OCI-LY7 (cell line): ENCODE measurements at regions not wholly inside any gene's neighbourhood (a gene's known extent, or its start where the extent isn't known, plus 50 kb on each side); places are given as distances from the start of the nearest gene placed in this dataset.

Experiments
- BruUV-seq: library from RNA; stranded (reverse); fragments of 400-500 nt; replicated peaks from 2 replicates; lab custom pipeline; 2021; lab: Mats Ljungman, UMichigan
- CTCF ChIA-PET: fragments of 300-600 bp; sonication (Branson Sonifier 250); formaldehyde crosslinking; loops from one replicate; lab custom pipeline; 2022; ENCODE audit warnings: antibody characterized with exemption; ENCODE audit not compliant: unreplicated experiment; lab: Charles Lee
- POLR2A ChIA-PET: fragments of 300-600 bp; sonication (Branson Sonifier 250); formaldehyde crosslinking; loops from one replicate; lab custom pipeline; 2022; ENCODE audit warnings: antibody characterized with exemption; lab: Charles Lee
- DNase-seq: peaks from one replicate; pipeline ENCODE4 v3.0.0-alpha.2; 2015; ENCODE audit warnings: low spot score
- H2AFZ ChIP-seq: fragments of 200-600 bp; sonication (generic), shearing (Covaris generic); 2 replicates; pipeline ENCODE4 v1.6.1; 2014; ENCODE audit warnings: mild to moderate bottlenecking, antibody characterized with exemption, low read length, moderate library complexity
- H3K27ac ChIP-seq: fragments of 200-600 bp; sonication (generic); 2 replicates; pipeline ENCODE4 v1.5.1; 2014; ENCODE audit warnings: mixed run types, low read depth, mild to moderate bottlenecking, moderate library complexity, low read length, inconsistent platforms; ENCODE audit not compliant: poor library complexity, severe bottlenecking
- H3K36me3 ChIP-seq: fragments of 200-600 bp; sonication (generic); 2 replicates; pipeline ENCODE4 v1.6.1; 2014; ENCODE audit warnings: mild to moderate bottlenecking, antibody characterized with exemption, low read length, moderate library complexity, mixed read lengths; ENCODE audit not compliant: insufficient read depth
- H3K4me1 ChIP-seq: fragments of 200-600 bp; sonication (generic); 2 replicates; pipeline ENCODE4 v1.5.1; 2014; ENCODE audit warnings: mild to moderate bottlenecking, low read length; ENCODE audit not compliant: insufficient read depth, poor library complexity, severe bottlenecking
- H3K4me2 ChIP-seq: fragments of 200-600 bp; sonication (generic); 2 replicates; pipeline ENCODE4 v1.6.1; 2014; ENCODE audit warnings: mild to moderate bottlenecking, low read length
- H3K4me3 ChIP-seq: fragments of 200-600 bp; sonication (generic); 2 replicates; pipeline ENCODE4 v1.5.1; 2014; ENCODE audit warnings: mild to moderate bottlenecking, low read depth, low read length; ENCODE audit not compliant: poor library complexity, severe bottlenecking
- H3K79me2 ChIP-seq: fragments of 200-600 bp; sonication (generic); 2 replicates; pipeline ENCODE4 v1.6.1; 2016; ENCODE audit warnings: low read depth, mild to moderate bottlenecking, low read length, moderate library complexity, mixed read lengths; ENCODE audit not compliant: insufficient read depth
- H3K9me2 ChIP-seq: fragments of 200-600 bp; sonication (generic); 2 replicates; pipeline ENCODE4 v1.6.1; 2016; ENCODE audit warnings: mild to moderate bottlenecking, low read length, mixed read lengths; ENCODE audit not compliant: insufficient read depth
- H3K9me3 ChIP-seq: fragments of 200-600 bp; sonication (generic); 2 replicates; pipeline ENCODE4 v1.6.1; 2014; ENCODE audit warnings: mild to moderate bottlenecking, mixed run types, low read length, mixed read lengths
- H4K20me1 ChIP-seq: fragments of 200-600 bp; sonication (generic); 2 replicates; pipeline ENCODE4 v1.6.1; 2014; ENCODE audit warnings: mild to moderate bottlenecking, antibody characterized with exemption, low read length, moderate library complexity, mixed read lengths; ENCODE audit not compliant: insufficient read depth
- CTCF ChIP-seq: fragments of 200-600 bp; sonication (generic); conservative IDR thresholded peaks from 2 replicates; pipeline ENCODE4 v1.5.1; 2014; ENCODE audit warnings: mild to moderate bottlenecking, antibody characterized with exemption, low read length, moderate library complexity, mixed read lengths
- EZH2phosphoT487 ChIP-seq: fragments of 200-600 bp; sonication (generic); IDR thresholded peaks from 2 replicates; pipeline ENCODE4 v1.6.1; 2018; ENCODE audit warnings: low read depth, borderline replicate concordance, mild to moderate bottlenecking, mixed run types, antibody characterized with exemption, low read length, moderate library complexity, mixed read lengths
- intact Hi-C: fragments of 100-400 bp; cut with micrococcal nuclease; formaldehyde crosslinking; loops from one replicate; pipeline ENCODE4 v1.10.0; 2022; ENCODE audit not compliant: unreplicated experiment

- BruUV-seq: no TSS peak
- no peaks in the 10 kb centered on the region for H3K9me2 ChIP-seq
- no peaks in the 10 kb centered on the region for H3K79me2 ChIP-seq
- no peak overlapping the region for H2AFZ ChIP-seq
- intact Hi-C loops: no loop called here
- no peak overlapping the region for H3K4me2 ChIP-seq
- no peak overlapping the region for H3K27ac ChIP-seq
- ChIA-PET POLR2A (no interaction called here), CTCF (no interaction called here)
- TF ChIP-seq CTCF (no peak), EZH2phosphoT487 (no peak)
- no peak for DNase-seq
- H3K9me3 ChIP-seq: no peaks in the 10 kb centered on the region
- no peaks in the 10 kb centered on the region for H4K20me1 ChIP-seq
- no peaks in the 10 kb centered on the region for H3K4me1 ChIP-seq
- H3K36me3 ChIP-seq: no peaks in the 10 kb centered on the region
- H3K4me3 ChIP-seq: no peak overlapping the region
Measured at GRCh38 chr17:79235808-79236207, 161.2 kb downstream of the ENGASE start.

- CTCF ChIA-PET: no interaction called here
- Histone ChIP-seq H3K27ac (no peak overlapping the region), H3K36me3 (no peaks in the 10 kb centered on the region), H3K9me2 (no peaks in the 10 kb centered on the region), H2AFZ (no peak overlapping the region), H3K4me1 (no peaks in the 10 kb centered on the region), H3K4me2 (no peak overlapping the region), H4K20me1 (no peaks in the 10 kb centered on the region), H3K4me3 (no peak overlapping the region), H3K9me3 (no peaks in the 10 kb centered on the region), H3K79me2 (no peaks in the 10 kb centered on the region)
- intact Hi-C loops: no loop called here
- POLR2A ChIA-PET: interaction anchor here (0.6 kb wide), 1 partner anchor 114 kb away, joined by 5 read pairs; no protein-coding TSS in a partner anchor
- no TSS peak for BruUV-seq
- TF ChIP-seq CTCF (no peak), EZH2phosphoT487 (no peak)
- no peak for DNase-seq
Measured at GRCh38 chr17:79233916-79234551, 159.4 kb downstream of the ENGASE start.

- Histone ChIP-seq H3K9me2 (no peaks in the 10 kb centered on the region), H3K36me3 (no peaks in the 10 kb centered on the region), H3K27ac (no peak overlapping the region), H3K4me2 (no peak overlapping the region), H3K4me3 (no peak overlapping the region), H3K4me1 (no peaks in the 10 kb centered on the region), H2AFZ (no peak overlapping the region), H3K79me2 (no peaks in the 10 kb centered on the region), H3K9me3 (no peaks in the 10 kb centered on the region), H4K20me1 (no peaks in the 10 kb centered on the region)
- DNase-seq: no peak
- TF ChIP-seq EZH2phosphoT487: no peak
- no peak for TF ChIP-seq CTCF
- intact Hi-C loops: no loop called here
- BruUV-seq: no TSS peak
- POLR2A ChIA-PET: no interaction called here
- CTCF ChIA-PET: no interaction called here
Measured at GRCh38 chr17:79232957-79233356, 158.3 kb downstream of the ENGASE start.
